KOPT-K1 (cell line): ENCODE measurements at regions not wholly inside any gene's neighbourhood (a gene's known extent, or its start where the extent isn't known, plus 50 kb on each side); places are given as distances from the start of the nearest gene placed in this dataset.
"Not testable (repeated sequence)": the region's sequence is repeated elsewhere in the genome, so short reads cannot be mapped to it uniquely, and the experiment has no call there.

ENCODE experiments used
- H3K27ac ChIP-seq: fragments of 200-600 bp; sonication (generic); 2 replicates; pipeline ENCODE4 v1.5.1; 2016; ENCODE audit warnings: antibody characterized with exemption, mild to moderate bottlenecking, low read depth, low read length; ENCODE audit not compliant: poor library complexity, severe bottlenecking
- H3K36me3 ChIP-seq: fragments of 200-600 bp; sonication (generic); 2 replicates; pipeline ENCODE4 v1.5.1; 2017; ENCODE audit warnings: antibody characterized with exemption, mild to moderate bottlenecking, low read length, moderate library complexity; ENCODE audit not compliant: insufficient read depth
- H3K9me3 ChIP-seq: fragments of 200-600 bp; sonication (generic); 2 replicates; pipeline ENCODE4 v1.5.1; 2017; ENCODE audit warnings: antibody characterized with exemption, low read length, mild to moderate bottlenecking; ENCODE audit not compliant: insufficient read depth, poor library complexity, severe bottlenecking

GRCh38 chr12:19749906-19750574 is 310.7 kb downstream of the AEBP2 start:
- Histone ChIP-seq H3K27ac (no peak overlapping the region), H3K36me3 (no peaks in the 10 kb centered on the region), H3K9me3 (peaks cover 7% of the 10 kb centered on the region)

DNA sequence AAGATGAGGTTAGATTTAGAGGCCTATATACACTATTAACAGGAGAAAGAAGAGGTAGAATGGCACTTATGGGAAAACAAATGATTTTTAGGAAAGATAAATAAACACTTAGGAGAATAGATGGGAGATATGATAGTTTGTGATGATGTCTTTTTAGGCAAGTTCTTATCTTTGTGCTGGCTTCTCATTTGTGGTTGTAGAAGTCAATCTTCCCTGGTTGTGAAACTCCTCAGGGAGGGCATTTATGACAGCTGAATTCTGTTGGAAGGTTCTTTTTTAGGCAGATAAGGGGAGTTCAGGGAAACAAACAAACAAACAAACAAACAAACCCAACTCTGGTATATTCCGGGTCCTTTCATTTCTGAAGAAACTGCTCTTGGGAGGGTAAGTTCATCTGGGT is 311.8 kb downstream of the AEBP2 start:
- Histone ChIP-seq H3K36me3 (no peaks in the 10 kb centered on the region), H3K9me3 (peaks cover 7% of the 10 kb centered on the region), H3K27ac (no peak overlapping the region)

DNA sequence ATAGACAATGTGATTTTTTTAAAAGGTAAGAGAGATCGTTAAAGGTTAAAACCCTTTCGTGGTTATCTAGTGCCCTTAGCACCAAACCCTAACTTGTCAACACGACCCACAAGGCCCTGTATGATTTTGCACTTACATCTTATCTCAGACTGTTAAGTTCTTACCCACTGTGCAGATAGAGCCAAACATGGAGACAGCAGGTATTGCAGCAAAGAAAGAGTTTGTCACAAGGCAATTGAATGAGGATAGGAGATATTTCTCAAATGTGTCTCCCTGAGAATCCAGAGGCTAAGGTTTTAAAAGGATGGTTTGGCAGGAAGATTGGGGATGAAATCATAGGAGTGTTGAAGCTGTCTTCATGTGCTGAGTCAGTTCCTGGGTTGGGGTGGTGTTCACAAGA is 313.4 kb downstream of the AEBP2 start:
- Histone ChIP-seq H3K9me3 (peaks cover 7% of the 10 kb centered on the region), H3K36me3 (no peaks in the 10 kb centered on the region), H3K27ac (no peak overlapping the region)

GRCh38 chr12:19755136-19755535 is 315.8 kb downstream of the AEBP2 start:
- Histone ChIP-seq H3K9me3 (peaks cover 7% of the 10 kb centered on the region), H3K27ac (no peak overlapping the region), H3K36me3 (no peaks in the 10 kb centered on the region)

DNA sequence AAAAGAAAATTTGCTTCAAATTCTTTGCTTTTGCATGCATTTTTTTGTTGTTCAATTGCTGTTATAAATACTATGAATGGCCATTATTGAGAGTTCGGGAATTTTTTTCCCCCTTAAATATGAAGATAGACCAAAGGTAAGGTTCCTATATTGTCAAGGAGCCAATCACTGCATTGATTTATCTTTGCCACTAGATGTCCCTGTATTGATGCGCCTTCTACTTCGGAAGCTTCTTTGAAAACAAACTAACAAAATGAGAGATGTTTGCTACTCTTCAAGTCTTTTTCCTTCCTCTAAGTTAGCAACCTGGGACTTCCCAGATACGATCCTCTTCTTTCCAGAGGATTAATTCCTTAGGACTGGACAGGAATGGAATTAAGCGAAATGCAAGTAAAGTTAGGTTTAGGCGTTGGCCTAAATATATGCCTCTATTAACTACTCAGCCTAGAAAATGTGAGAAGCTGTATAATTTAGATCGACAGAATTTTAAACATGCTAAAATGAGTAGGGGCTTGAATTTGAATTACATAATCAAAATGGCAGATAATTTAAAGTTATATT is 318.1 kb downstream of the AEBP2 start:
- H3K36me3 ChIP-seq, result no peaks in the 10 kb centered on the region
- no peak overlapping the region for H3K27ac ChIP-seq
- H3K9me3 ChIP-seq, result peaks cover 7% of the 10 kb centered on the region

GRCh38 chr12:19759227-19759626 is 319.9 kb downstream of the AEBP2 start:
- Histone ChIP-seq H3K36me3 (no peaks in the 10 kb centered on the region), H3K27ac (no peak overlapping the region), H3K9me3 (no peaks in the 10 kb centered on the region)

GRCh38 chr12:19760611-19761010 is 321.3 kb downstream of the AEBP2 start:
- no peaks in the 10 kb centered on the region for H3K9me3 ChIP-seq
- no peak overlapping the region for H3K27ac ChIP-seq
- no peaks in the 10 kb centered on the region for H3K36me3 ChIP-seq

DNA sequence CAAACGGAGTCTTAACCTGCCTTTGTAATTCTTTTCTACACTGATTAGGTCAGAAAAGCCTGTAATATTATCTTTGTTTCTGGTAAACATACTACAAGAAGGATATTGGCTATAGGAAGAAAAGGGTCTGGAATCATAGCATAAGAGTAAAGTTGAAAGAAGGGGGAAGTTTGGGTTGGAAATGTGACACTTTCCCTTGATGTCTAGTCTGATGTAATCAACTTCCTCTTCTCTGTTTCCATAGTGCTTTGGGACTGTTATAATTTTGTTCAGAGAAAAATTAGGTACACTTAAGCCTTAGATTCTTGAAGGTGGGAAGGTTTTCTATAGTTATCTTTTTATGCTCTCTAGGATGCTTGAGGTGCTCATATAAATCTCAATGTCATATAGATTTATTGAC is 322.2 kb downstream of the AEBP2 start:
- Histone ChIP-seq H3K9me3 (no peaks in the 10 kb centered on the region), H3K27ac (no peak overlapping the region), H3K36me3 (no peaks in the 10 kb centered on the region)

GRCh38 chr12:19763488-19763887 is 324.2 kb downstream of the AEBP2 start:
- Histone ChIP-seq H3K36me3 (no peaks in the 10 kb centered on the region), H3K9me3 (no peaks in the 10 kb centered on the region), H3K27ac (no peak overlapping the region)

- H3K27ac ChIP-seq, result no peak overlapping the region
- no peaks in the 10 kb centered on the region for H3K9me3 ChIP-seq
- H3K36me3 ChIP-seq, result no peaks in the 10 kb centered on the region
Observed at GRCh38 chr12:19764408-19764807, 325.1 kb downstream of the AEBP2 start.

- Histone ChIP-seq H3K9me3 (no peaks in the 10 kb centered on the region), H3K36me3 (no peaks in the 10 kb centered on the region), H3K27ac (no peak overlapping the region)
Observed at GRCh38 chr12:19771858-19772257, 332.6 kb downstream of the AEBP2 start.

DNA sequence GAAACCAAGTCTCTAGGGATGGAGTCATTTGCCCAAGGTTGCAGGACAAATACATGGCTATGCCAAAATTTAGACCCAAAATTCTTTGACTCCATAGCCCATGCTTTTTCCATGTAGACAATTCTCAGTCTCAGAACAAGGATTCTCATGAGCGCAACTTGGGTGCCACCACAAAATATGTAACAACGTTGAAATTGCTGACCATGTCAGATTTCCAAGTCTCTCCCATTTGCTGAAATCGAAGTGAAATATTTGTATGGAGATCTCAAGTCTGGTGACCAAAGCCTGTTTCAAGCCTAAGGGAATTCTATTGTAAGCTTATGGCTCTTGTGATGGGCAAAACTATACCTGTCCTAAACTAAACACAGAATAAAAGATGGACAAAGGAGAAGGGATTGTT is 333.5 kb downstream of the AEBP2 start:
- Histone ChIP-seq H3K9me3 (no peaks in the 10 kb centered on the region), H3K27ac (no peak overlapping the region), H3K36me3 (no peaks in the 10 kb centered on the region)

DNA sequence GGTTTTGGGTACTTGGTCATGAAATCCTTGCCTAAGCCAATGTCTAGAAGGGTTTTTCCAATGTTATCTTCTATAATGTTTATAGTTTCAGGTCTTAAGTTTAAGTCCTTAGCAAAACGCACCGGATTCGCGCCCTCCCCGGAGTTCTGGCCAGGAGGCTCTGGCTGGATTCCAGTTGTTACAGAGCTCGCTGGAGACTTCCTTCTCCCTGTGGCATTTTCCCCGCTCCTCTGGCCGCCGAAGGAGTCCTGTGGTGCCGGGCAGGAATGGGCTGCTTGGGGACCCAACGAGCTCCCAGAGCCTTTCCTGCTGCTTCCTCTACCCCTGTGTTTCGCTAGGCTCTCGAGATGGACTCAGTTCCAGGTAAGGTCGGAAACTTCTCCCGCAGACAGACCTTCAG is 335.9 kb downstream of the AEBP2 start:
- no peak overlapping the region for H3K27ac ChIP-seq
- no peaks in the 10 kb centered on the region for H3K36me3 ChIP-seq
- no peaks in the 10 kb centered on the region for H3K9me3 ChIP-seq

- not testable (repeated sequence) for H3K9me3 ChIP-seq, H3K27ac ChIP-seq, H3K36me3 ChIP-seq
Observed at GRCh38 chr12:19775976-19776375, 336.7 kb downstream of the AEBP2 start.

DNA sequence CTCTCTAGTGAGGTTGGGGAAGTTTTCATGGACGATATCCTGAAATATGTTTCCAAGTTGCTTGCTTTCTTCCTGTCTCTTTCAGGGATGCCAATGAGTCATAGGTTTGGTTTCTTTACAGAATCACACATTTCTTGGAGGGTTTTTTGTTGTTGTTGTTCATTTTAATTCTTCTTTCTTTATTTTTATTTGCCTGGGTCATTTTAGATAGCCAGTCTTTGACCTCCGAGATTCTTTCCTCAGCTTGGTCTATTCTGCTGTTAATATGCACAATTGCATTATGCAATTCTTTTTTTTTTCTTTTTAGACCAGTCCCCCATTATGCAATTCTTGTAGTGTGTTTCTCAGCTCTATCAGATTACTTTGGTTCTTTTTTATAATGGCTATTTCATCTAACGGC is 338.9 kb downstream of the AEBP2 start:
- Histone ChIP-seq H3K27ac (no peak overlapping the region), H3K36me3 (no peaks in the 10 kb centered on the region), H3K9me3 (no peaks in the 10 kb centered on the region)

GRCh38 chr12:19778797-19779196 is 339.5 kb downstream of the AEBP2 start:
- Histone ChIP-seq H3K27ac (no peak overlapping the region), H3K36me3 (no peaks in the 10 kb centered on the region), H3K9me3 (no peaks in the 10 kb centered on the region)
